ENCODE measurements at regions not wholly inside any gene's neighbourhood (a gene's known extent, or its start where the extent isn't known, plus 50 kb on each side); places are given as distances from the start of the nearest gene placed in this dataset.
"Not testable (repeated sequence)": the region's sequence is repeated elsewhere in the genome, so short reads cannot be mapped to it uniquely, and the experiment has no call there.

DNA sequence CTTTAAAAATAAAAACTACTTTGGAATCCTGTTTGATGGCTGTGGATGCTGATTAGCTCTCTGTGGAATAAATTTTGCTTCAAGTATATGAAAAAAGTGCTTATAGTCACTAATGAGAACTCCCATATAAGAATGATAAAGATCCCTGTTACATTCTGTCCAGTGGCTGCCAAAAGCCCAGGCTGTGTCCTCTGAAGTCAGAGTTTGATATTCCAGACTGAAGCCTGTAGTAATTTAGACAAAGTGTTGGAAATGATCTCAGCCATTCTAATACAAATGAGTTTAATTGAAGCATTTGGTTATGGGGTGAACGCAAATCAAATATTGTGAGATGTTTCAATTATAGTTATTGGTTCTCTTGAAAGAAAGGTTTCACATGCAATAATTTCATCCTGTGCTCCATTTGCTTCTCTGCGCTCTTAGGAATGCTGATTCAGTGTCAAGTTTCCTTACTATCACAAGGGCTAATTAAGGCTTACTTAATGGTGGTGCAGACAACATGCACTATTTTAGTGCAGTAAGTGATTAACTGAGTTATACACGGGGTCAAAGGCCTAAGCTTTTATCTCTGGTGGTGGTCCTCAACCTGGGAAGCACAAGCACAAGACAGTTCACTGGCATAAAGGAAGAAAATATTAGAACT is 867.6 kb downstream of the SORCS1 start:
- no peak for DNase-seq (ENCODE audit: low spot score)

GRCh38 chr10:106284802-106285587 is 879.5 kb downstream of the SORCS1 start:
- no peak for DNase-seq (ENCODE audit: low spot score)

DNA sequence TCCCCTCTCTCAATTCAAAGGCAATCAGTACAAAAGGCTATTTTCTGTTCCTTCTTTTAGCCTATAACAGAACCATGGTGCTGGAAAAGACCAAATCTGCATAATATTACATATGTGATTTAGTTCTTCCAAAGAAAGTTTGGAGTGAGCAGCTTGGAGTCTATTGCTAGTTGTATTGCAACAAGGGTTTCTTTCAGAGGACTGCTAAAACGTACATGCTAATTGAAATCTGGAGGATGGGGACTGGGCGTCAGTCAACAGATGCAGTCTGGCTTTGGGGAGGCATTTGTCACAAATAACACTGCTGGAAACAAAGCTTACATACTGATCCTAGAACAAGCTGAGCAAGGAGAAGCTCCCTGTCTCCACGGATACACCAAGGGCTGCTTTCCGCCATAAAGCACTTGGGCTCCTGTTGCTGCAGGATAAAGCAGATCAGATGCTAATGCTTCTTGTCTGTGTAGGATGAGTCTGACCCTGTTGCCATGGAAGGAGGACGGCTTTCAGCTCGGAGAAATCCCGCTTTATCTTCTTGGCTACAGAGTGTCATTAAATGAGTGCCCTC is 883.5 kb downstream of the SORCS1 start:
- DNase-seq (ENCODE audit: low spot score), result no peak

- DNase-seq (ENCODE audit: low spot score), result no peak
Observed at GRCh38 chr10:106278383-106278782, 886.1 kb downstream of the SORCS1 start.

GRCh38 chr10:106271237-106271636 is 893.3 kb downstream of the SORCS1 start:
- no peak for DNase-seq (ENCODE audit: low spot score)

DNA sequence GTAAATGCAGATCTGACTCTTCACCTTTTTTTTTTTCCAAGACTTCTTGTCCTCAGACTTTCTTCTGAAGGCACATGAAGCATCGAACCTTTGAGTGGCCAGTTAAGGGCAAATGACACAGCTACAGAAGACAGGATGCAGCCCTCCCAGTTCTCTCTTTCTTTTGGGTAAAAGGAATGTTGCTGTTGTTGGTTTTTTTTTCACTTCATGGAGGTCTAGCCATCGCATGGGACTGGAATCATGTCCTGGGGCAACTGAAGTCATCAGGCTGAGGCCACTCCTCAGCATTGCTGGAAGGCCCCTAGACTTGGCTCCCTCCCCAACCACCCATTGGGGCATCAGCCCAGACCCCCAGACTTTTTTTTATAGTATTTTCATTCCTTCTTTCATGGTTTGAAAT is 896.5 kb downstream of the SORCS1 start:
- no peak for DNase-seq (ENCODE audit: low spot score)

- no peak for DNase-seq (ENCODE audit: low spot score)
Observed at GRCh38 chr10:106267591-106267990, 896.9 kb downstream of the SORCS1 start.

GRCh38 chr10:106257432-106257831 is 907.1 kb downstream of the SORCS1 start:
- DNase-seq (ENCODE audit: low spot score), result not testable (repeated sequence)

DNA sequence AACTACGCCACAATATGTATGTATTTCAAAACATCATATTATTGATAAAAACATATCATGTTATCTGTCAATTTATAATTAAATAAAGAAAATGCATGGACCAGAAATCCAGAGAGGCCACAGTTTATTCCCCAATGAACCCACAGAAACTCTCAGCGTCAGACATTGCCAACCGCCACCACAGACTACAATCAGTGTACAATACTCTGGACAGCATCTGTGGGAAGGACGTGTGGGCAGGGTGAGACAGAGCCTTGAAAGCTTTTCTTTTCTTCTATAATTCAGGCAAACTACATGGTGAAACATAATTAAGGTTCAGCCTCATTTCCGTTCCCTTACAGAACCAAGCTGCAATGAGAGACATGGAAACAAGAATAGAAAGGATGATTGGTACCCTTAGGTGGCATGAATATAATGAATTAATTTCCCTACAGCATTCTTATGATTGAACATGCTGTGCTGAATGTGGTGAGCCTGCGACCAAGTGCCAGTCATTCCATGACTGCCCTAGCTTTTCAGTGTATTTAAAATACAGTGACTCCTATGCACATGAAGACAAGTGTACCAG is 909.3 kb downstream of the SORCS1 start:
- DNase-seq (ENCODE audit: low spot score), result no peak

GRCh38 chr10:106254071-106254470 is 910.4 kb downstream of the SORCS1 start:
- no peak for DNase-seq (ENCODE audit: low spot score)

GRCh38 chr10:106252541-106252940 is 912.0 kb downstream of the SORCS1 start:
- DNase-seq (ENCODE audit: low spot score), result no peak

GRCh38 chr10:106251573-106251972 is 912.9 kb downstream of the SORCS1 start:
- no peak for DNase-seq (ENCODE audit: low spot score)

- no peak for DNase-seq (ENCODE audit: low spot score)
Observed at GRCh38 chr10:106242301-106242700, 922.2 kb downstream of the SORCS1 start.

DNA sequence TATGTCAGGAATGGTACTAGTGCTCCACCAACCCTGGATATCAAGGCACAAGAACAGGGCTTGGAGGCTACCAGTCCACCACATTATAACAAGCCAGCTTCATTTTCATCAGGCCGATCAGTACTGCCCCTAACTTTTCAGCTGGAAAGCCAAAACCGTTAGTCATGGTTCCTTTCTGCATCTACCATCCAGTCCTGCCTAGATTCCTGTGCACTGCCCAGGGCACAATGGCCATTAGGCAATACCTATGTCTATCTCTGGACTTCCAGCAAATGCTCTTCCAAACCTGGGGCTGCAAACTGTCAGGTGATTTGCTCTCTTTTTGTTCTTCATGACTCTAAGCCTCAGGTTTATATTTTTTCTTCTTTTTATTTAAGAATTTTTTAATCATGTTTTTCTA is 937.7 kb downstream of the SORCS1 start:
- no peak for DNase-seq (ENCODE audit: low spot score)

DNA sequence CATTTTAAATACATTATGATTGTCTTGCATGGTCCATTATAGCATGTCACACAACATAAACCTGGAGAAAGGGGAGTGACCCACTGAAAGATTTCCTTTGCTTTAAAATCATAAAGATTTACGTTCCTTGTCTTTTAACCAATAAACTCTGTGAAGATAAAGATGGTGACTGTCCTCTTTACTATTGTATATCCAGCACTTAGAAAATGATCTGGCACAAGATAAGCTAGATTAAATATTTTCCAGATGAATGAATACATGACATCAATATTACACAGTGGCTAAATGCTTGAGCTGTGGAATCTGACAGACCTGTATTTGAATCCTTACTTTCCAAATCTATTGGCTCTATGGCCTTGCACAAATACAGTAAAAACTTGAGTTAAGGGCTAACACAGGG is 938.4 kb downstream of the SORCS1 start:
- DNase-seq (ENCODE audit: low spot score), result no peak

GRCh38 chr10:106224676-106225075 is 939.8 kb downstream of the SORCS1 start:
- DNase-seq (ENCODE audit: low spot score), result no peak

DNA sequence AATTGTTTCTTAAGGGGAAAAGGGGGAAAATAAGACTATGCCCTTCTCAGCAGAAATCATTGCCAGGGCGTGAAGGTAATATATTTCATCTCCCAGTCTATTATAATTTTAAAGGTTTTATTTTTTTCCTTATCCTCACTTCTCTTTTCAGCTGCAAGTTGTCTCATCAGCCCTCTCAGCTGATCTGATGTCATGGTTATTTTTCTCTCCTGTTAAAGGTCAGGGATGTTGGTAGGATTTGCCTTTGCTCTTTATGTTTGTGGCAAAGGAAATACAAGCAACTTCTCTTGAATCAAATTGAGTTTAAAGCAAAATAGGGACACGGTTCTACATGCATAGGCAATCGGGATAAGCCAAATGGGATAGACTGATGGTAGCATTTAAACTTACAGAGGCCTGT is 946.9 kb downstream of the SORCS1 start:
- DNase-seq (ENCODE audit: low spot score), result no peak

GRCh38 chr10:106216085-106216484 is 948.4 kb downstream of the SORCS1 start:
- no peak for DNase-seq (ENCODE audit: low spot score)

GRCh38 chr10:106214243-106214642 is 950.3 kb downstream of the SORCS1 start:
- DNase-seq (ENCODE audit: low spot score), result no peak

DNA sequence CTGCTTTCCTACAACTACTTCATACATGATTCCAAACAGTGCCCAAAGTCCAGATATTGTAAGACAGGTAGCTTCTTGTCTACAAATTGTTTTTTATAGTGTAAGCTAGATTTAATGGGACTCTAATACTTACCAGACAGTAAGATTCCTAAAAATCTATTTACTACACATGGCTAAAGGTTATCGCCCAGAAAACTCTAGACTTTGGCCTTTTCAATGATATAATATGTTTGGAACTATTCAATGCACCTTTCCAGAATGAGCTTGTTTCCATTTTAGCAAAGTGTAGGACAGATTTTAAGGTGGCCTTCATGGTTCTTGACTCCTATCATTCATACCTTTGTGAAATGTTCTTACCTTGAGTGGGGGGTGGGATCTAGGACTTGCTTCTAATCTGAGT is 951.0 kb downstream of the SORCS1 start:
- no peak for DNase-seq (ENCODE audit: low spot score)

DNA sequence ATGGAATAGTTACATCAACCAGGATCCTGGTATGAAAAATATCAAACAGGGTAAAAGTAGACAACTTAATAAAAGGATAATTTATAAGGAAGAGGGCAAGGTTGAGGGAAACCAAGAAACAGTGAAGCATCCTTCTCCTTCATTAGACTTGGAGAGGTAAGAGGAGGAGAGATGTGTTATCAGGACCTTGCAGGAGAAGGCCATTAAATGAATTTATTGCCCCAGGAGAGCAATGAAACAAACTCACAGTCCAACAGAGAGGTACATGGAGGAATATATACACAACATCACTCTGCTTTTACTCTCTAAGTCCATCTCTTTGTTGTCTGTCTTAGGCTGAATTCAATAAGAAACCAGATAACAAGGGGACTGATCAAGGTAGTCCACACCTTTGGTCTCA is 966.2 kb downstream of the SORCS1 start:
- DNase-seq (ENCODE audit: low spot score), result no peak

DNA sequence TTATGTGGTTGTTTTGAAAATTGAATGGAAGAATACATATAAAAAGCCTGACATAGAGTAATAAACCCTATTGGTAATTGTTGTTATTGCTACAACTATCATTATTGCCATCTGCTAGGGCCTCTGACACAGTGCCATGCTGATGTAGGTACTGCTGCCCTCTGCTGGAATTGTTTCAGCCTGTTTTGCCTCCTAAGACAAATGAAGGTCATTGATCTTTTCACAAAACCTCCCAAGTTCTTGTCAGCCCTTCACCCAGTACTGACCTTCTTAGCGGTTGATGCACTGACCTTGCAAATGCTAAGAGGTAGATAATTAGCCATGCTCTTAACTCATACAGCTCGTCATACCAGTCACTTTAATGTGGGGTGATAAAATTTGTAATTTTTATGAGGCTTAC is 975.2 kb downstream of the SORCS1 start:
- DNase-seq (ENCODE audit: low spot score), result no peak

DNA sequence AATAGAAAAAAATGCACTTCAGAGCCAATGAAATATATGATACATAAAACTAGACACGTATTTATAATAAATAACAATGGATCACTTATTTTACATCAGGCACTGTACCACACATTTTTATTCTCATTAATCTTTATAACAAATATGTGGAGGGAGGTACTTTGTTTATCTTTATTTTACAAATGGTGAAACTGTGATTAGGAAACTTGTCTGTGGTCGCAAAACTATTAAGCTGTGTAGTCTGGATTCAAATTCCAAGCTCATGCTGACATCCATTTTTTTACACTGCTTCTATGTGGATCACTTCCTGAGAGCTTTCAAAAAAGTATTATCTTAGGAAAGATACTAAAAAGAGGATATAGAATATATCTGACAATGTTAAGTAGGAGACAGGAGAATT is 978.6 kb downstream of the SORCS1 start:
- DNase-seq (ENCODE audit: low spot score), result no peak
